ENCODE measurements at regions not wholly inside any gene's neighbourhood (a gene's known extent, or its start where the extent isn't known, plus 50 kb on each side); places are given as distances from the start of the nearest gene placed in this dataset.

- no peak for TF ChIP-seq SIN3A (IDR thresholded peaks at IDR 0.05; ENCODE audit: borderline replicate concordance, insufficient read depth, low read length)
- TF ChIP-seq TAF1 (IDR thresholded peaks at IDR 0.05; ENCODE audit: borderline replicate concordance, insufficient read depth, low read length) = no peak
Observed at GRCh38 chr12:124661341-124661740, 93.9 kb upstream of the NCOR2 start.
